WTC11 (cell line): ENCODE measurements at regions not wholly inside any gene's neighbourhood (a gene's known extent, or its start where the extent isn't known, plus 50 kb on each side); places are given as distances from the start of the nearest gene placed in this dataset.

Source experiments
- AFF4 ChIP-seq: sonication (generic); formaldehyde crosslinking; IDR thresholded peaks from 2 replicates; pipeline ENCODE4 v1.8.1; 2023; ENCODE audit warnings: mild to moderate bottlenecking, missing genetic modification reagents, borderline replicate concordance
- CTCF ChIP-seq: fragments of 200-600 bp; IDR thresholded peaks from 2 replicates; pipeline ENCODE4 v1.8.0; 2022; ENCODE audit warnings: antibody characterized with exemption
- KAT7 ChIP-seq: sonication (generic); formaldehyde crosslinking; IDR thresholded peaks from 2 replicates; pipeline ENCODE4 v1.8.1; 2023; ENCODE audit warnings: missing genetic modification reagents, mild to moderate bottlenecking, borderline replicate concordance

GRCh38 chr4:187383181-187383580 lies 612.4 kb upstream of the ZFP42 start:
- no peak for TF ChIP-seq CTCF
- TF ChIP-seq KAT7 (CRISPR knock-in tag) = no peak
- no peak for TF ChIP-seq AFF4 (CRISPR knock-in tag)
